NB4 (cell line): ENCODE measurements at regions not wholly inside any gene's neighbourhood (a gene's known extent, or its start where the extent isn't known, plus 50 kb on each side); places are given as distances from the start of the nearest gene placed in this dataset.

ENCODE experiments used
- DNase-seq: peaks from one replicate; pipeline ENCODE4 v3.0.0; 2010; ENCODE audit warnings: low read depth
- H3K4me3 ChIP-seq: one replicate; pipeline ENCODE4 v1.5.1; 2011; ENCODE audit warnings: mild to moderate bottlenecking, low read depth, low read length, moderate library complexity
- CTCF ChIP-seq: IDR thresholded peaks from one replicate; pipeline ENCODE4 v1.5.1; 2012; ENCODE audit warnings: low read depth, low read length
- MAX ChIP-seq: IDR thresholded peaks from 2 replicates; pipeline ENCODE4 v1.6.1; 2011; ENCODE audit warnings: low read depth, low read length
- MYC ChIP-seq: IDR thresholded peaks from 2 replicates; pipeline ENCODE4 v1.6.1; 2011; ENCODE audit warnings: low read depth, low read length
- POLR2A ChIP-seq: IDR thresholded peaks from 2 replicates; pipeline ENCODE4 v1.6.1; 2011; ENCODE audit warnings: mild to moderate bottlenecking; ENCODE audit not compliant: insufficient read length; ENCODE audit errors: extremely low read depth

DNA sequence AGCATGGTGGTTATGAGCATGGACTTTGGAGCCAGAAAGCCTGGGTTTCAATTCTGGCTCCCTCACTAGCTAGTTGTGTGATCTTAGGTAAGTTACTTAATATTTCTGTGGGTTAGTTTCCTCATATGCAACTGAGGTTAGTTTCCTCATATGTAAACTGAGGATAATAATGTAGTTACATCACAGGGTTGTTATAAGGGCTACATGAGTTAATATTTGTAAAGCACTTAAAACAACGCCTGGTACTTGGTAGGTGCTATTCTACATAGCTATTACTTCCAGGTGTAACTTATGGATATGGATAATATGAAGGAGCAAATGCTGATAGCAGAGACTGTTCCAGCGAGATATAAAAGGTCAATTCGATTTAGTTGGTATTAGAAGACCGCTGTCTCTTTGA, 69.4 kb upstream of the POU5F2 start:
- TF ChIP-seq MAX (no peak), POLR2A (no peak), MYC (no peak)
- DNase-seq, result no peak
- H3K4me3 ChIP-seq, result no peak overlapping the region

- TF ChIP-seq POLR2A (no peak), MYC (no peak), CTCF (no peak), MAX (no peak)
- no peak overlapping the region for H3K4me3 ChIP-seq
- DNase-seq, result no peak
These were observed 68.0 kb upstream of the POU5F2 start for GRCh38 chr5:93809430-93809829.

GRCh38 chr5:93807846-93808245, 66.4 kb upstream of the POU5F2 start:
- no peak for DNase-seq
- TF ChIP-seq CTCF (no peak), MAX (no peak), POLR2A (no peak), MYC (no peak)
- no peak overlapping the region for H3K4me3 ChIP-seq

DNA sequence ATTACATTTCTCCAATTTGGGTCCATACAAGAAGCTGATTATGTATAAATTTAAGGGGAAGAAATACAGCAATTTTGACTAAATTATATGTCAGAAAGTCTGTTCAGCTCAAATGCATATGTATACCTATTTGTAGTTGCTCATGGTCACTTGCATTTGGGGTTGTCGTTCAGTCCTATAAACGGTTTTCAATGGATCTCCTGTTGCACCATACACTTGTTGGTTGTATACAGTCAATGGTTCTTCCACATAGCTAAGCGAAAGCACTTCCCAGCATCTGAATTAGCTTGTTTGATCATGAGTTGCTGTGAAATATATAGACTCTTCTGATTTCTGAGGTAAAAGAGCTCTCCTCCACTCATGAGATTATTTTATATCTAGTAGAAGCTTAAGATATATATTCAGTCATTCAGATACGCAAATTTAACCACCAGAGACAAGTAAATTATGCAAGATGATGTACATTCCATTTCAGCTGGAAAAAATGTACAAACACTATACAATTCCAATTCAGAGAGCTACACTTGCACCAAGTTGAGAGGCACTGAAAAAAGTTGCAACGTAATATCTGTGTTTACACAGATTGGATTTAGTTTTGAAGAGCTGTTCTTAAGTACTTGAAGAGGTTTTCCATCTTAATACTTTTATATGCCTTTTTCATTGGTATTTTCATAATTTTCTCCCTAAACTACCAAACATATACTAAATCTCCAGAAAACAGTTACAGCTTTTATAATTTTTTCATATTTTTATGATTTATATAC, 64.4 kb upstream of the POU5F2 start:
- DNase-seq, result no peak
- TF ChIP-seq MYC (no peak), MAX (no peak), CTCF (no peak), POLR2A (no peak)

GRCh38 chr5:93800988-93801811, 59.8 kb upstream of the POU5F2 start:
- DNase-seq, result peak; percentile 59
- TF ChIP-seq CTCF (peak; percentile 48), POLR2A (no peak), MYC (no peak)
- H3K4me3 ChIP-seq, result no peak overlapping the region

More for the DNA sequence above, 64.4 kb upstream of the POU5F2 start:
- no peak overlapping the region for H3K4me3 ChIP-seq

GRCh38 chr5:93794954-93795353, 53.6 kb upstream of the POU5F2 start:
- TF ChIP-seq MYC (no peak), MAX (no peak), POLR2A (no peak), CTCF (no peak)
- DNase-seq, result no peak
- H3K4me3 ChIP-seq, result no peak overlapping the region
